LNCaP clone FGC (cell line): ENCODE measurements at regions not wholly inside any gene's neighbourhood (a gene's known extent, or its start where the extent isn't known, plus 50 kb on each side); places are given as distances from the start of the nearest gene placed in this dataset.
"Not testable (repeated sequence)": the region's sequence is repeated elsewhere in the genome, so short reads cannot be mapped to it uniquely, and the experiment has no call there.

Experiments
- DNase-seq: peaks from one replicate; pipeline ENCODE4 v3.0.0-alpha.2; 2011; ENCODE audit warnings: low read depth
- H3K4me3 ChIP-seq: 2 replicates; pipeline ENCODE4 v1.5.1; 2011; ENCODE audit warnings: mild to moderate bottlenecking, low read depth, low read length, control low read depth
- TF ChIP-seq, protein P1 (sequence below): IDR thresholded peaks from 2 replicates; pipeline ENCODE4 v1.5.1; 2012; ENCODE audit warnings: mild to moderate bottlenecking; ENCODE audit not compliant: control insufficient read depth, insufficient read depth; ENCODE audit errors: extremely low read depth

GRCh38 chr1:34370748-34371147 lies 194.0 kb downstream of the C1orf94 start:
- H3K4me3 ChIP-seq = no peak overlapping the region
- no peak for DNase-seq
- TF ChIP-seq, protein P1, sequence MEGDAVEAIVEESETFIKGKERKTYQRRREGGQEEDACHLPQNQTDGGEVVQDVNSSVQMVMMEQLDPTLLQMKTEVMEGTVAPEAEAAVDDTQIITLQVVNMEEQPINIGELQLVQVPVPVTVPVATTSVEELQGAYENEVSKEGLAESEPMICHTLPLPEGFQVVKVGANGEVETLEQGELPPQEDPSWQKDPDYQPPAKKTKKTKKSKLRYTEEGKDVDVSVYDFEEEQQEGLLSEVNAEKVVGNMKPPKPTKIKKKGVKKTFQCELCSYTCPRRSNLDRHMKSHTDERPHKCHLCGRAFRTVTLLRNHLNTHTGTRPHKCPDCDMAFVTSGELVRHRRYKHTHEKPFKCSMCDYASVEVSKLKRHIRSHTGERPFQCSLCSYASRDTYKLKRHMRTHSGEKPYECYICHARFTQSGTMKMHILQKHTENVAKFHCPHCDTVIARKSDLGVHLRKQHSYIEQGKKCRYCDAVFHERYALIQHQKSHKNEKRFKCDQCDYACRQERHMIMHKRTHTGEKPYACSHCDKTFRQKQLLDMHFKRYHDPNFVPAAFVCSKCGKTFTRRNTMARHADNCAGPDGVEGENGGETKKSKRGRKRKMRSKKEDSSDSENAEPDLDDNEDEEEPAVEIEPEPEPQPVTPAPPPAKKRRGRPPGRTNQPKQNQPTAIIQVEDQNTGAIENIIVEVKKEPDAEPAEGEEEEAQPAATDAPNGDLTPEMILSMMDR = no peak

- H3K4me3 ChIP-seq, DNase-seq: not testable (repeated sequence)
Observed at GRCh38 chr1:34371179-34371578, 194.5 kb downstream of the C1orf94 start.

DNA sequence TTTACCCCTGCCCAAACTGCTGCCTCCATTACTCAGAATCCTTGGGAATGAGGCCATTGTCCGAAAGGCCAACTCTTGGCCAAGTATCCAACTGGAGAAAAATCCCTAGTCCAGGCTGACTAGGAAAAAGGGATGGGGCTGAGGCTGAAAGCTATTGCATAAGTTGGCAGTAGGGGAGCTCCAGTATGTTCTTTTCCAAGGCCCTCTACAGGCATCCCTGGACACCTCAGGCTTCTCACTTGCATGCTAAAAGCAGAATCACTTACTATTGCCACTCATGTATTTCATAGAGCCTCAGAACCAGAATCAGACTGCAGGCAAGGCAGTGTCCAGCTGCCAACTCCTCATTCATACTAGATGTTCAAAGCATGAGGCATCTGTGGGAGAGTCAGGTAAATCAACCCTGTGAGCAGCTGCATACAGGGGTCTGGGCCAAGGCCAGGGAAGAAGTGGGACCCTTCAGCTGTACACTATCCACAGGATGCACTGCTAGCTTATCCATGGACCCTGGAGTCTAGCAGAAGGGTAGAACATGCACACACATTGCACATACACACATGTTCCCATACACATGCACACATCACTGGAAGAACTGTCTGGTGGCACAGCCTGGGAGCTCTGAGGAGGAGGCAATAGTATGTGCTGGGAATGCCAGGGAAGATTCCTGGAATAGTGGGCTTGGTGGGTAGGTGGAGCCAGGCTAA lies 195.3 kb downstream of the C1orf94 start:
- TF ChIP-seq, protein P1 = no peak
- H3K4me3 ChIP-seq = no peak overlapping the region
- no peak for DNase-seq

DNA sequence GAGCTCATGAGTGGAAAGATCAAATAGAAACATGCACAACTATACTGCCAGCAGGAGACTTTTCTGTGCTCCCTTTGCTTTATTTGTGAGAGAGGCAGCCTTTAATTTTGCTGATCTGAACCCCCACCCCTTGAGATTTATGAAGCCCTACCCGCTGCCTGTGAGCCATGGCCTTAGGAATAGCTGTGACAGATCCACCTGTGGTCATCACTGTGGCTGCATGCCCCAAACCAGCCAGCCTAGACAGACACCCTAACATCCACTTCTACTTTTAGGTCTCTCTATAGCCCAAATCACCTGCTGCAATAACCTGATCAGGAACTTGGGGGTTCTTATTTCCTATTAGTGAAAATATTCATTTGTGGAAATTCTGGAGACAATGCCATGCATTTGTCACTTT lies 196.2 kb downstream of the C1orf94 start:
- no peak overlapping the region for H3K4me3 ChIP-seq
- TF ChIP-seq, protein P1 = no peak
- DNase-seq = no peak

DNA sequence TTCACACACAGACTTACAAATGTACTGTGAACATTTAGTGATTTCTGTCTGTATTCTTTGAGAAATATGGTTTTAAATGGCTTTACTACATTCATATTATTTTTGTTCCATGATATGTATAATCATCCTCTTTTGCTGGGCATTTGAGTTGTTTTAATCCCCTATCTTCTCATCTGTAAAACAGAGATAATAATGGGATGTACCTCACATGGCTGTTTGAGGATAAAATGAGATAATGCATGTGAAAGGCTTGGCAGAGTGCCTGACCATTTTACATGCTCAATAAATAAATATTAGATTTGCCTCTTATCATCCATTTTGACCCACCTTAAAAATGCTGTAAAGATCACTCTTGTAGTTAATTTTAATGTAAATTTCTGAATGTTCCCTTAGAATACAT lies 197.2 kb downstream of the C1orf94 start:
- DNase-seq = peak; percentile 43

GRCh38 chr1:34376531-34376930 lies 199.8 kb downstream of the C1orf94 start:
- no peak overlapping the region for H3K4me3 ChIP-seq
- DNase-seq = no peak
- TF ChIP-seq, protein P1 = no peak

More for the DNA sequence above, 197.2 kb downstream of the C1orf94 start:
- H3K4me3 ChIP-seq = no peak overlapping the region
- TF ChIP-seq, protein P1 = no peak

DNA sequence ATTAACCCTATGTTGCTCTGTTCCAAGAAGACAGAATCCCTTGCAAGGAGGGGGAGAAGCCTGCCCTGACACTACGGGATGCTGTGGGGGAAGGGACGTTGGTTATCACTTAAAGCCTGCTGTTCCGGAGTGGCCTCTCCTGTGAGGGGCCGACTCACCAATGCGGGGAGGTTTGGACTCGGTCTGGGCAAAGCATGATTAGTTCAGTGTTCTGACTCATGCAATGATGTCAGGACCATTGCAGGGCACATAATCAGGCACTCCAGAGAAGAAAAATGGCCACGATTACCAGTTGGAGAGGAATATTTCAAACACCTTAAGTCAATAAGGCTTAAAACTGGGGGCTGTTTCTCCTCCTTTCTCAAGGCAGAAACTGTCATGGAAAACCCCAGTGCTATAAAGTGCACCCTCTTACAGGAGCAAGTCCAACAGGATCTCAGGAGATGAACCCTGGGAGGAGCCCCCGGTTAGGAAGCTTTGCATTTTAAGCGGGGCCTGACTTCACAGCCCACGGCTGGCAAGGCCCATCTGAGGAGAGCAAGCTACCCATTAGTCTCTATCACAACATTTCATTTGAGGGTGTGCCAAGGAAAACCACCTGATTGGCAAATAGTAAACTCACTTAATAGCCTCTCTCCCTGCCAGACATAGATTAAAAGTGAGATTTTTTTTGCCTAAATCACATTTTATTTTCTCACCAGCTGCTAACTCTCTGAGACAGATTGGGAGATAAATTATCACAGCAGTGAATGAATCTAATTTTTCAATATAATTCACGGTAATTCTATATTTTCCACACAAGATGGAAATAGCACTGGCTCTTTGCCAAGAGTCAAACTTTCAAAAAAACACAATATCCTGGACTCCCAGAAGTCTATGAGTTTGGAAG lies 202.5 kb downstream of the C1orf94 start:
- TF ChIP-seq, protein P1 = no peak
- H3K4me3 ChIP-seq = no peak overlapping the region
- DNase-seq = no peak
